ENCODE measurements at regions not wholly inside any gene's neighbourhood (a gene's known extent, or its start where the extent isn't known, plus 50 kb on each side); places are given as distances from the start of the nearest gene placed in this dataset.

DNA sequence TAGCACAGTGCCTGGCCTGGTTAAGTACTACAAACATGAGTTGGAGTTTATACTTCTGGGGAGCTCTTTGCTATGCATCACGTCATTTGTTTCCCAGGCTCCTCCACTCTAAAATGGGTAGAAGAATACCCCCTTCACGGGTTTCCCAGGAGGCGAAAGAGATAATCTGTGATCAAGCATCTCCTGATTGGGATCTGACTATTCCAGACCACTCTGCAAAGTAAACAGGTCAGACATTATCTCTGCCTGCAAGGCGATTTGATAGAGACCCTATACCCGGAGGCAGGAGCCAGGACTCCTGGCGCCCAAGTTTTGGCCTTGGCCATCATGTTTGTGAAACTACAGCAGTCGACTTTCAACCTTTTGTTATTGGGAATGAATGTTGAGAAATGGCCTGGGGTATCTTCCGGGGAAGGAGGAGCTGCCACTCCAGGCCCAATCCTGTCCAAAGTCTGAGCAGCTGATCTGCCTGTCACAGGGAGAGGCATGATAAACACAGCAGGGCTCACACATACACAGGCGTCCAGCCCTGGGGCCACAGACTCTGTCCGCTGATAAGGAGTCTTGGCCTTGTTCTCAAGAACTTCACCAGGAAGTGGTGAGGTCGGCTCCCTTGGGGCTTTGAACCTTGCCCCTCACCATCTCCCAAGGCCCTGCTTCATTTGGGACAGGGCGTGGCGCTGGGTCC is 199.9 kb downstream of the MAF start:
- Histone ChIP-seq H4K20me1 (ENCODE audit: insufficient read depth) (no peaks in the 10 kb centered on the region), H3K9me3 (no peaks in the 10 kb centered on the region), H3K27ac (ENCODE audit: low read depth in 2 of 2, low read length in 1 of 2) (no peak overlapping the region), H3K9me2 (no peaks in the 10 kb centered on the region), H3K4me1 (ENCODE audit: control insufficient read depth in 1 of 2, insufficient read depth in 2 of 2, low read depth in 1 of 2, low read length in 1 of 2) (no peaks in the 10 kb centered on the region), H3K27me3 (ENCODE audit: insufficient read depth) (no peaks in the 10 kb centered on the region), H3K36me3 (replicated peaks in 1 of 2; ENCODE audit: control insufficient read depth in 1 of 2, insufficient read depth in 2 of 2, low read length in 1 of 2) (no peaks in the 10 kb centered on the region), H3K79me2 (ENCODE audit: insufficient read depth) (no peaks in the 10 kb centered on the region), H3K4me2 (no peak overlapping the region), H2AFZ (ENCODE audit: low read depth) (no peak overlapping the region), H3F3A (replicated peaks; ENCODE audit: insufficient read depth) (no peaks in the 10 kb centered on the region), H3K9ac (no peak overlapping the region), H3K4me3 (ENCODE audit: low read depth in 2 of 2, low read length in 1 of 2) (no peak overlapping the region)
- CTCF ChIA-PET: no interaction called here
- DNase-seq: no peak
- POLR2A ChIA-PET: no interaction called here
- 35% methylated on average over 9 of the region's 13 CpGs for WGBS (ENCODE audit: low lambda C conversion rate)
- TF ChIP-seq NFIC (IDR thresholded peaks at IDR 0.05; ENCODE audit: borderline replicate concordance): no peak
- TF ChIP-seq SIN3A (IDR thresholded peaks at IDR 0.05; ENCODE audit: borderline replicate concordance, low read depth, low read length): no peak
- TF ChIP-seq MXI1 (IDR thresholded peaks at IDR 0.05; ENCODE audit: low read depth, low read length): no peak
- TF ChIP-seq TAF1 (IDR thresholded peaks at IDR 0.05; ENCODE audit: borderline replicate concordance, low read depth, low read length): no peak
- no peak for TF ChIP-seq GATA2 (CRISPR knock-in tag; IDR thresholded peaks at IDR 0.05)
- TF ChIP-seq, protein P1, sequence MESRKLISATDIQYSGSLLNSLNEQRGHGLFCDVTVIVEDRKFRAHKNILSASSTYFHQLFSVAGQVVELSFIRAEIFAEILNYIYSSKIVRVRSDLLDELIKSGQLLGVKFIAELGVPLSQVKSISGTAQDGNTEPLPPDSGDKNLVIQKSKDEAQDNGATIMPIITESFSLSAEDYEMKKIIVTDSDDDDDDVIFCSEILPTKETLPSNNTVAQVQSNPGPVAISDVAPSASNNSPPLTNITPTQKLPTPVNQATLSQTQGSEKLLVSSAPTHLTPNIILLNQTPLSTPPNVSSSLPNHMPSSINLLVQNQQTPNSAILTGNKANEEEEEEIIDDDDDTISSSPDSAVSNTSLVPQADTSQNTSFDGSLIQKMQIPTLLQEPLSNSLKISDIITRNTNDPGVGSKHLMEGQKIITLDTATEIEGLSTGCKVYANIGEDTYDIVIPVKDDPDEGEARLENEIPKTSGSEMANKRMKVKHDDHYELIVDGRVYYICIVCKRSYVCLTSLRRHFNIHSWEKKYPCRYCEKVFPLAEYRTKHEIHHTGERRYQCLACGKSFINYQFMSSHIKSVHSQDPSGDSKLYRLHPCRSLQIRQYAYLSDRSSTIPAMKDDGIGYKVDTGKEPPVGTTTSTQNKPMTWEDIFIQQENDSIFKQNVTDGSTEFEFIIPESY (IDR thresholded peaks at IDR 0.05; ENCODE audit: borderline replicate concordance, low read depth): no peak
- TF ChIP-seq, protein P2, sequence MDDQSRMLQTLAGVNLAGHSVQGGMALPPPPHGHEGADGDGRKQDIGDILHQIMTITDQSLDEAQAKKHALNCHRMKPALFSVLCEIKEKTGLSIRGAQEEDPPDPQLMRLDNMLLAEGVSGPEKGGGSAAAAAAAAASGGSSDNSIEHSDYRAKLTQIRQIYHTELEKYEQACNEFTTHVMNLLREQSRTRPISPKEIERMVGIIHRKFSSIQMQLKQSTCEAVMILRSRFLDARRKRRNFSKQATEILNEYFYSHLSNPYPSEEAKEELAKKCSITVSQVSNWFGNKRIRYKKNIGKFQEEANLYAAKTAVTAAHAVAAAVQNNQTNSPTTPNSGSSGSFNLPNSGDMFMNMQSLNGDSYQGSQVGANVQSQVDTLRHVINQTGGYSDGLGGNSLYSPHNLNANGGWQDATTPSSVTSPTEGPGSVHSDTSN (IDR thresholded peaks at IDR 0.05): no peak
- TF ChIP-seq POLR2AphosphoS5 (IDR thresholded peaks at IDR 0.05; ENCODE audit: low read depth, low read length): no peak
- no peak for TF ChIP-seq SMC3 (IDR thresholded peaks at IDR 0.05; ENCODE audit: low read depth, low read length)

DNA sequence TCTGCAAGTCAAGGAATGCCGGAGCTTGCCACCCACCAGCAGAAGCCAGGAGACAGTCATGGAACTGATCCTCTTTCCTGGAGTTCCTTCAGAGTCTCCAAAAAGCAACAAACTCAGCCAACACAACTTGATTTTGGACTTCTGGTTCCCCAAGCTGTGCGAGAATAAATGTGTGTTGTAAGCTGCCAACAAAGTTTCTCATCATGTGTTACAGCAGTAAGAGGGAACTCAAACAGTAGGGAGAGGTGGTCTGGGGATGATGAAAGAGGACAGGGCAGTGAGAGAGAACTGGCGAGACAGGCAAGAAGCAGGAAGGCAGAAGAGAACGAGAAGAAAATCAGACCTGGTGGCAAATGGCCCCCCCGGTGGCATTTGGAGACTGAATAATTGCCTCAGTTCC is 204.9 kb downstream of the MAF start:
- ChIA-PET POLR2A (no interaction called here), CTCF (no interaction called here)
- no peak overlapping the region for H2AFZ ChIP-seq (ENCODE audit: low read depth)
- H3F3A ChIP-seq (replicated peaks; ENCODE audit: insufficient read depth): no peaks in the 10 kb centered on the region
- H3K4me3 ChIP-seq (ENCODE audit: low read depth in 2 of 2, low read length in 1 of 2): no peak overlapping the region
- DNase-seq: no peak
- no peaks in the 10 kb centered on the region for H3K79me2 ChIP-seq (ENCODE audit: insufficient read depth)
- no peaks in the 10 kb centered on the region for H4K20me1 ChIP-seq (ENCODE audit: insufficient read depth)
- H3K27me3 ChIP-seq (ENCODE audit: insufficient read depth): no peaks in the 10 kb centered on the region
- no peaks in the 10 kb centered on the region for H3K9me3 ChIP-seq
- no peaks in the 10 kb centered on the region for H3K9me2 ChIP-seq
- 34% methylated on average over 4 of the region's 5 CpGs for WGBS (ENCODE audit: low lambda C conversion rate)
- TF ChIP-seq, protein P3, sequence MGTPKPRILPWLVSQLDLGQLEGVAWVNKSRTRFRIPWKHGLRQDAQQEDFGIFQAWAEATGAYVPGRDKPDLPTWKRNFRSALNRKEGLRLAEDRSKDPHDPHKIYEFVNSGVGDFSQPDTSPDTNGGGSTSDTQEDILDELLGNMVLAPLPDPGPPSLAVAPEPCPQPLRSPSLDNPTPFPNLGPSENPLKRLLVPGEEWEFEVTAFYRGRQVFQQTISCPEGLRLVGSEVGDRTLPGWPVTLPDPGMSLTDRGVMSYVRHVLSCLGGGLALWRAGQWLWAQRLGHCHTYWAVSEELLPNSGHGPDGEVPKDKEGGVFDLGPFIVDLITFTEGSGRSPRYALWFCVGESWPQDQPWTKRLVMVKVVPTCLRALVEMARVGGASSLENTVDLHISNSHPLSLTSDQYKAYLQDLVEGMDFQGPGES (IDR thresholded peaks at IDR 0.05; ENCODE audit: low read depth, low read length): no peak
- TF ChIP-seq, protein P4, sequence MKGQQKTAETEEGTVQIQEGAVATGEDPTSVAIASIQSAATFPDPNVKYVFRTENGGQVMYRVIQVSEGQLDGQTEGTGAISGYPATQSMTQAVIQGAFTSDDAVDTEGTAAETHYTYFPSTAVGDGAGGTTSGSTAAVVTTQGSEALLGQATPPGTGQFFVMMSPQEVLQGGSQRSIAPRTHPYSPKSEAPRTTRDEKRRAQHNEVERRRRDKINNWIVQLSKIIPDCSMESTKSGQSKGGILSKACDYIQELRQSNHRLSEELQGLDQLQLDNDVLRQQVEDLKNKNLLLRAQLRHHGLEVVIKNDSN (IDR thresholded peaks at IDR 0.05; ENCODE audit: borderline replicate concordance, low read depth): no peak
- TF ChIP-seq RCOR1 (IDR thresholded peaks at IDR 0.05; ENCODE audit: low read length): no peak
- TF ChIP-seq TAF1 (IDR thresholded peaks at IDR 0.05; ENCODE audit: borderline replicate concordance, low read depth, low read length): no peak
- TF ChIP-seq EZH2phosphoT487 (IDR thresholded peaks at IDR 0.05; ENCODE audit: borderline replicate concordance, low read depth): no peak
- TF ChIP-seq ELF1 (IDR thresholded peaks at IDR 0.05): no peak
- no peak for TF ChIP-seq TCF12 (IDR thresholded peaks at IDR 0.05)
- H3K4me1 ChIP-seq (ENCODE audit: control insufficient read depth in 1 of 2, insufficient read depth in 2 of 2, low read depth in 1 of 2, low read length in 1 of 2): peaks cover 0 to 4% of the 10 kb centered on the region in 2 experiments; a peak in 1 of 4 replicates
- H3K36me3 ChIP-seq (replicated peaks in 1 of 2; ENCODE audit: control insufficient read depth in 1 of 2, insufficient read depth in 2 of 2, low read length in 1 of 2): no peaks in the 10 kb centered on the region
- no peak overlapping the region for H3K4me2 ChIP-seq
- no peak overlapping the region for H3K9ac ChIP-seq
- no peak overlapping the region for H3K27ac ChIP-seq (ENCODE audit: low read depth in 2 of 2, low read length in 1 of 2)

Data from SK-N-SH (cell line).